Activated gamma-delta T cell treated with anti-CD3 and anti-CD28 coated beads, Interleukin-2, amount 50 U/mL, for 16 hours (primary cell): ENCODE measurements at regions not wholly inside any gene's neighbourhood (a gene's known extent, or its start where the extent isn't known, plus 50 kb on each side); places are given as distances from the start of the nearest gene placed in this dataset.
"Not testable (repeated sequence)": the region's sequence is repeated elsewhere in the genome, so short reads cannot be mapped to it uniquely, and the experiment has no call there.

Experiments
- DNase-seq: peaks from one replicate; pipeline ENCODE4 v3.0.0-alpha.2; 2020; ENCODE audit warnings: low read depth

DNA sequence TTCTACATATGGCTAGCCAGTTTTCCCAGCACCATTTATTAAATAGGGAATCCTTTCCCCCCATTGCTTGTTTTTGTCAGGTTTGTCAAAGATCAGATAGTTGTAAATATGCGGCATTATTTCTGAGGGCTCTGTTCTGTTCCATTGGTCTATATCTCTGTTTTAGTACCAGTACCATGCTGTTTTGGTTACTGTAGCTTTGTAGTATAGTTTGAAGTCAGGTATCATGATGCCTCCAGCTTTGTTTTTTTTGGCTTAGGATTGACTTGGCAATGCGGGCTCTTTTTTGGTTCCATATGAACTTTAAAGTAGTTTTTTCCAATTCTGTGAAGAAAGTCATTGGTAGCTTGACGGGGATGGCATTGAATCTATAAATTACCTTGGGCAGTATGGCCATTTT, 60.0 kb upstream of the GPC3 start:
- not testable (repeated sequence) for DNase-seq

DNA sequence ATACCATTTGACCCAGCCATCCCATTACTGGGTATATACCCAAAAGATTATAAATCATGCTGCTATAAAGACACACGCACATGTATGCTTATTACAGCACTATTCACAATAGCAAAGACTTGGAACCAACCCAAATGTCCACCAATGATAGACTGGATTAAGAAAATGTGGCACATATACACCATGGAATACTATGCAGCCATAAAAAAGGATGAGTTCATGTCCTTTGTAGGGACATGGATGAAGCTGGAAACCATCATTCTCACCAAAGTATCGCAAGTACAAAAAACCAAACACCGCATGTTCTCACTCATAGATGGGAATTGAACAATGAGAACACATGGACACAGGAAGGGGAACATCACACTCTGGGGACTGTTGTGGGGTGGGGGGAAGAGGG, 81.7 kb upstream of the GPC3 start:
- not testable (repeated sequence) for DNase-seq

DNA sequence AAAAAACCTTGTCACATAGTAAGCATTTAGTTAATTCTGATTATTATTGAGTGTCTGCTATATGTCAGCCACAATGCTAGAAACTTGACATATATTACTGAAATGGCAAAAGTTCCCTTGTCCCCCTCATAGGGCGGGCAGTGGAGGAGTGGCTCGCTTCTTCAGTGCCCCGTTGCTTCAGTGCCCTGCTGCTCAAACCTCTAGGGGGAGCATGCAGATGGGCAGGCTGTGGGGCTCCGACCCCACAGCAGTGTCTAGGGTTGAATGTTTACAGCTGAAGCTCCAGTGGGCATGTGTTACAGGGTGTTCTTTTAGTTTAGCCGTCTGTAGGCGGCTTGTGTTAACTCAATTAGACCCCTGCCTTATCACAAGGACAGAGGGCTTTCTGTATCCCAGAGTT, 86.5 kb upstream of the GPC3 start:
- not testable (repeated sequence) for DNase-seq

DNA sequence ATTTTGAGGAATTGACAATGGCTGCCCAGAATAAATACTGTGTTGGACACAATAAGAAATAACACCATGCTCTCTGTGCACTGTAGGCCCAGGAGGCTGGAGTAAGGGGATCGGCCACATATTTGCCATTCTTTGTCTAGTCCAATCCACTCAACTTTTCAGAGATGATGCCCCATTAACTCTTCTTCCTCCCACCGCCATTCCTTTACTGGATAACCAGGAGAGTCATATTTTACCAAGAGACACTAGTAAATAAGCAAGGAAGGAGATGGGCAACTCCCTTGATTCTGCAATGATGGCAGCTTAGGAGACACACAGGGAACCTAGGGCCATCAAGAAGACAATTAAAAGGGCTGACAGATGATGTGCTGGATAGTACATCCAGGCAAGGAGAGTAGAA, 87.9 kb upstream of the GPC3 start:
- no peak for DNase-seq

DNA sequence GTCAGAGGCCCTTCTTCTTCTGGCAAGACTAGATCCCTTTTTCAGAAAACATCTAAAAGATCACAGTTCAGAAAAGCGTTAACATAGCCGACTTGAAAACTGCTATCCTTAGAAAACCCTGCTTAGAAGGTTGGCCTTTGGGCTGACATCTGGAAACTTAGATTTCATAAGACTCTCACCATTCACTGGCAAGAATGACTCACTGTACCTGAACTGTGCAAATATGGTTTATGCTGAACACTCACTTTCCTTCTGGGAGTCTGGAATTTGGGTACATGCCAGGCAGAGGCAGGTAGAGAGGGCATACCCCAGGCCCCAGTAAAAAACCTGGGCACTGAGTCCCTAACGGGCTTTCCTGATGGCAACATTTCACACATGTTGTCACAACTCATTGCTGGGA, 88.8 kb upstream of the GPC3 start:
- DNase-seq: no peak

DNA sequence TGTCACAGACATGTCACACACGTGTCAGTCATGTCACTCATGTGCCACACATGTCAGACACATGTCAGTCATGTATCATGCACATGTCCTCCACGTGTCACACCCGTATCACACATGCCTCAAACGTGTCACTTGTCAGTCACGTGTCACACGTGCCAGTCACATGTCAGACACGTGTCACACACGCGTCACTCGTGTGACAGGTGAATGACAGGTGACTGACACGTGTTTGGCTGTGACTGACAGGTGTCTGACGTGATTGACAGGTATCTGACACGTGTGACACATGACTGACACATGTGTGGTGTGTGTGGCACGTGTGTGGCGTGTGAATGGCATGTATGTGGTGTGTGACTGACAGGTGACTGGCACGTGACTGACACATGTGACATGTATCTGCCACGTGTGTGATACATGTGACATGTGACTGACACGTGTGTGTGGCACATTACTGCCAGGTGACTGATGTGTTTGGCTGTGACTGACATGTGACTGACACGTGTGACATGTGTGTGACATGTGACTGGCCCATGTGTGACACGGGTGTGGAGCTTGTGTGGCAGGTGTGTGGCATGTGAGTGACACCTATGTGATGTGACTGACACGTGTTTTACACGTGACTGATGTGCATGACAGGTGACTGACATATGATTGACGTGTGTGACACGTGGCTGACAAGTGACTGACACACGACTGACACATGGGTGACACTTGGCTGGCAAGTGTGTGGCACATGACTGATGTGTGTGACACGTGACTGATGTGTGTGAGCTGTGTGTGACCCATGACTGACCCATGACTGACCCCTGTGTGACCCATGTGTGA, 90.7 kb upstream of the GPC3 start:
- no peak for DNase-seq

DNA sequence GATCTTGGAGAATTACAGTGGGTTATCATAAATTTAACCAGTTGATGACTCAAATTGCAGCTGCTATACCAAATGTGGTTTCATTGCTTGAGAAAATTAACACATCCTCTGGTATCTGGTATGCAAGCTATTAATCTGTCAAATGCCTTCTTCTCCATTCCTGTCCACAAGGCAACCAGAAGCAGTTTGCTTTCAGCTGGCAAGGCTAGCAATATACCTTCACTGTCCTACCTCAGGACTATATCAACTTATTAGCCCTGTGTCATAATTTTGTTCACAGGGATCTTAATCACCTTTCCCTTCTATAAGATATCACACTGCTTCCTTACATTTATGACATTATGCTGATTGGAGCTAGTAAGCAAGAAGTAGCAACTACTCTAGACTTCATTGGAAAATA, 110.0 kb upstream of the GPC3 start:
- no peak for DNase-seq

DNA sequence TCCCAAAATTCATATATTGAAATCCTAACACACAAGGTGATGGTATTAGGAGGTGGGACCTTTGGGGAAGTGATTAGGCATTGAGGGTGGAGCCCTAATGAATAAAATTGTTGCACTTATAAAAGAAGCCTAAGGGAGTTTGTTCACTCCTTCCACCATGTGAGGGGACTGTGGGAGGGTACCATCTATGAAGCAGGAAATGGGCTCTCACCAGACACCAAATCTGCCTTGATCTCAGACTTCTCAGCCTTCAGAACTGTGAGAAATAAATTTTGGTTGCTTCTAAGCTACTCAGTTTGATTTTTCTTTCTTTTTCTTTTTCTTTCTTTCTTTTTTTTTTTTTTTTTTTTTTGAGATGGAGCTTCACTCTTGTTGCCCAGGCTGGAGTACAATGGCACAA, 116.2 kb upstream of the GPC3 start:
- DNase-seq: no peak

DNA sequence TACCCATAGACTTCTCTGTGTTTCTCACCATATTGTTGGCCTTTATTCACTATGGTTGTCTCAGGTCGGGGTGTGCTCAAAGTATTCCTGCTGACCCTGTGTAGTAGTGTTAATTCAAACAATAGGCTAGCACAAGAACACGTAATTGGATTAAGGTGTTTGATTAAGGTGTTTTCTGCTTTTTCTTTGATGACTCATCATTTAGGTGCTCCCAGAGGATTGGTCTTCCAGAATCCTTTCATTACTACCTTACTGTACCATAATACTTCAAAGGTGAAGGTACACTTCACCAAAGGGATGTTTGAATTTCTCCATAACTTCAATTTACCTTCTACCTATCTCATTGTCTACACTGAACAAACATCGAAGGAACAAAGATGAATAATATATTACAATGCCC, 121.7 kb upstream of the CCDC160 start:
- DNase-seq: no peak

DNA sequence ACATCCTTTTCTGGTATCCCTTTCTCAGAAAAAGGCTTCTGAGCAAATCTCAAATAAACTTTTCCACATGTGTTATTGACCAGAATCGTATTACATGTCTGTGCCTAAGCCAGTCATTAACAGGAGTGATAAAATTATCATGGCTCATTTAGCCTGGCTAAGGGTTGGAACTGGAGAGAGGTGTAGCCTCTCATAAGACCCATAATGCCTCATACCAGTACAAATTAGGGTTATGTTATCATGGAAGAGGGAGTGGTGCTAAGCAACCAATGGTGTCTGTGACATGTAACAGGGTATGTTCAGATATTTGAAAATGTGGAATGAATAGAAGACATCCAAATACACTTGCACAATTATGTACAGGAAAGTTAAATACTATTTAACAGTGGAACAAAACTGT, 99.6 kb upstream of the CCDC160 start:
- DNase-seq: no peak

DNA sequence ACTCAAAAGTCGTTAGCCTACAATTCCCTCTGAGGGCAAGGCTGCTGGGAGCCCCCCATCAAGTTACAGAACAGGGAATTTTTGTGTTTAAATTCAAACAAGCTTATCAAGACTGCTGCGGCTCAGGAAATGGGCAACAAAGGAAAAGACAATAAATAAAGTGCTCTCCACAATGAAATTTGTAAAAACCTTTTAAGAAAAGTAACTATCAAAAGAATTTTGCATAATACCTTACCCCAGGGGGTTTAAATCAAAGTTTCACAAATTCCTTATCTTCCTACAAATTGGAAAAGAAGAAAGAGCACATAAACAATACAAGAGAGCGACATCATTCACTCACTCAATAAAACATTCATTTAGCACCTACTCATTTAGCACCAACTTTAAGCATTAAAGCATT, 97.9 kb upstream of the CCDC160 start:
- no peak for DNase-seq

DNA sequence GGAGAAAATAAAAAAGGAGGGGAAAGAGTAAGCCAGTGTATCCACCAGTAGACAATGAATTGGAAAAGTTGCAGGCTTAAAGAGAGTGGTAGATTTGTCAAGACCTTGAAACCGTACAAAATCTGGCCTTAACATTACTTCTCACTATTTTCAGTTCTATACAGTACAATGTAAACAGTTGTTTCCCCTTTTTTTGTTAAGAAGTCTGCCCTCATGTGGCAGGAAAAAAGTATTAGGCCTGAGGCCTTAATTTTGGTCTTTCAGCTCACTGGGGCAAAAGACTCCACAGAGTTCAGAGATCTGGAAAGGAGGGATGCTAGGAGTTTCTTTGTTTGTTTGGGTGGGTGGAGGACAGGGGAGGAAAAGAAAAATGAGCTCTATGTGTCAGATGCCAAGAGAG, 92.8 kb upstream of the CCDC160 start:
- no peak for DNase-seq

DNA sequence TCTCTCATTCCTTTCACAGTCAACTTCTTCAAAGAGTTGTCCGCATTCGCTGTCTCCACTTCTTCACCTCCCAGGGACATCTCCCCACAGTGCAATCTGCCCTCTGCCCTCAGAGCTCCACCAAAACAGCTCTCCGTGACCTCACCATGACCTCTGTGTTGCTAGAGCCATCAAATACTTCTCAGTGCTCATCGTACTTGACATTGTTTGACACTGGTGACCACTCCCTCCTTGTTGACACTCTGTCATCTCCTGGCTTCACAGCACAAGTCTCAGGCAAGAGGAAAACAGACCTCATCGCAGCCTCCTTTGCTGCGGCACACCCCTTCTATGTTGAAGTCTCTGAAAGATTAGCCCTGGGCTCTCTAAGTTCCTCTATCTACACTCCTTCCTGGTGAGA, 90.5 kb upstream of the CCDC160 start:
- DNase-seq: no peak

DNA sequence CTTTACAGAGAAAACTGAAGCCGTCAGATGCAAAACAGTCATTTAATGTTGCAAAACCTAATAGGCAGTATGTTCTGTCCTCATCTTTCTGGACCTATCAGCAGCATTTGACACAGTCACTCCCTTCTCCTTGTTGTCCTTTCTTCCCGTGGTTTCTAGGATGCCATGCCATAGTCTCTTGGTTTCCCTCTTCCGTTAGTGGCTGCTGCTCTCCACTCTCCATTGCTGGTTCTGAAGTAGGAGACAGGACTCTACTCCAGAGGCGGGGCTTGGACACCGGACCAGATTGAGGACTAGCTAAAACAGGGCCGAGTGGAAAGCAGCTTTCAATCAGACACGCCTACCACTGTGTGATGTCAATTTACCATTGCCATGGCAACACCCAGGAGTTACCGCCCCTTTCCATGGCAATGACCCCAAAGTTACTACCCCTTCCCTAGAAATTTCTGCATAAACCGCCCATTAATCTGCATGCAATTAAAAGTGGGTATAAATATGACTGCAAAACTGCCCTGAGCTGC, 88.8 kb upstream of the CCDC160 start:
- DNase-seq: no peak

DNA sequence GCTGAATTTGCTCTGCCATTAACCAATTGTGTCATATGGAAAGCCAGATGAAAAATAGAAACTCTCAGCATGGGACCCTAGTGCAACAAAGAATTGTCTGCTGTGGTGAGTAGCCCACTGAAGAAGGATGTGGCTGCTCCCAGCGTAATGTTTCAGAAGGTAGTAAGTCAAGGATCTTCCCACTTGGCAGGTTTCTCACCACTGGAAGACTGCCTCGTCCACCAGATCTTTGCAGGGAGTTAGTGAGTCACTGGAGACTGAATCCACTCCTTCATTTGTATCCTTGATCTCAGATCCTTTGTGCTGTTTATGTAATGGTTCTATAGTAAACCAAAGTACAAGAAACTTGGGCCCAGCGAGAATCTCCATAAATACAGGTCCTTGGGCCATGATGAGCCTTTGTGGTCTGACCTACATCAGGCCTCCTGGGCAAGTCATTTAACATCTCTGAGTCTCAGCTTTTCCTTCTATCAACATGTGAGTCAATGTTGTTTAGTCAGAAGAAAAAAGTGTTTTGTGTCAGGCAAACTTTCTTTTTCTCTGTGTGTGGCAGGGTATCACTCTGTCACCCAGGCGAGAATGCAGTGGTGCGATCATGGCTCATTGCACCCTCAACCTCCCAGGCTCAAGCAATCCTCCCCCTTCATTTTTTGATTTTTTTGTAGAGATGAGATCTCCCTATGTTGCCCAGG, 78.0 kb upstream of the CCDC160 start:
- no peak for DNase-seq

DNA sequence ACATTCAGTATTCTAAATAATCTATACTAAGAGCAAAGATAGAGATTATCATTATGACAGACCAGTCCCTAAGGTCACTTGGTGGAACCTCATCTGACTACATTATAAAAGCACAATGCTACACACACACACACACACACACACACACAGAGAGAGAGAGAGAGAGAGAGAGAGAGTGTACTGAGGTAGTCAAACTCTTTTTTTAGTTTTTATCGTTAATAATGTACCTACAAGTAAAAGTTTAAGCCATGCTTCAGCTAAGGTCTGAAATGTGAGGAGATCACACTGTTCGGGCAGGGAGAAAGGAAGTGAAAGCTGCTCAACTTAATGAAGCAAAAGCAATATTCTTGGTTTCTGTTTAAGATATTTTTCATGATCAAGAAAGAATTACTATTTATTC, 75.8 kb upstream of the CCDC160 start:
- no peak for DNase-seq

DNA sequence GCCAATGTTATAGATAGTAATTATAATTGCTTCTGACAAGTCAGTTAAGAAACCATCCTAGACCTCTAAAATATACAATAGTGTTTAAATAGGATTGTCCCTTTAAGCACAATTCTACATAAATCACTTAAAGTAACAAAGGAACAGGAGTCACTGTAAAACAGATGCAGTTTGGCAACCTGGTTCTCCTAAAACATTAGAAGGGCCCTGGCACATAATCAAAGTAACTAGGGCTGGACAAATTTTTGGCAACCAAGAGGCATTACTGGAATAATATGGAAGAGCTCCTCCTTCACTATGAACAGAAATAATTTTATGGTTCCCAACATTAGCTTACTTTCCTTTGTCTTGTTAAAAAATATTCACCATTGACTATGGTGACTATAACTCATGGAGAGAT, 75.0 kb upstream of the CCDC160 start:
- no peak for DNase-seq

DNA sequence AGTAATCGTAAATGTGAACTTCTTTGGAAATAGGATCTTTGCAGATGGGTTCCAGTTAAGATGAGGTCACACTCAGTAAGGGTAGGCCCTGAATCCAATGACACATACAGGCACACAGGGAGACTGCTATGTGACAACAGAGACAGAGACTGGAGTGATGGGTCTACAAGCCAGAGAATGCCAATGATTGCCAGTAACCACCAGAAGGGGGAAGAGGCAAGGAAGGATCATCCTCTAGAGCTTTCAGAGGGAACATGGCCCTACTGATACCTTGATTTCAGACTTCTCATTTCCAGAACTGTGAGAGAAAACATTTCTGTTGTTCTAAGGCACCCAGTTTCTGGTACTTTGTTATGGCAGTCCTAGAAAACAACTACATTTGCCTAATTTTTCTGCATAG, 73.1 kb upstream of the CCDC160 start:
- DNase-seq: no peak

DNA sequence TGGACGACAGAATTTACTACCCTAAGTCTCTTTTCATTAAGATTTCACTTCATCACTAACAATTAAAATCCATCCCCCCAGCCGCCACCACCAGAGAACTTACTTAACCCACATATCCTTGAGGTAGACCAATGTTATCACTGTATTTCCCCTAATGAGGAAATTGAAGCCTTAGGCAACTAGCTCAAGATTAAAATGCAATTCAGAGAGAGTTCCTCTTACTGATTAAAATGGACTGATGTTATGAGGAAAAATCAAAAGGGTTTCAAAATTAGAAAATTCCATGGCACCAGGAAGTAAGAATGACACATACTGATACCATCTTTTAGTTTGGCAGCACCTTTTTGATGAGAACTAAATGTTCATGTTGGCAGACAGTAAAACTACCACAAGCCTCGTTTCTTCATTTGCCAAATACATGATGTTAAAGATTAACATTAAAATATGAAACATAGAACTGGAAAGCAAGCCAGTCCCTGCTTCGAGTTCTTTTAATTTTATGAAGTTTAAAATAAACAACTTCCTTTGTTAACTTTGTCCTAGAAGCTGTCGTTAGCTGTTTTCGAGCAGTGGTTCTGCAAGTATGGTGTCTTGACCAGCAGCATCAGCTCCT, 69.3 kb upstream of the CCDC160 start:
- no peak for DNase-seq

DNA sequence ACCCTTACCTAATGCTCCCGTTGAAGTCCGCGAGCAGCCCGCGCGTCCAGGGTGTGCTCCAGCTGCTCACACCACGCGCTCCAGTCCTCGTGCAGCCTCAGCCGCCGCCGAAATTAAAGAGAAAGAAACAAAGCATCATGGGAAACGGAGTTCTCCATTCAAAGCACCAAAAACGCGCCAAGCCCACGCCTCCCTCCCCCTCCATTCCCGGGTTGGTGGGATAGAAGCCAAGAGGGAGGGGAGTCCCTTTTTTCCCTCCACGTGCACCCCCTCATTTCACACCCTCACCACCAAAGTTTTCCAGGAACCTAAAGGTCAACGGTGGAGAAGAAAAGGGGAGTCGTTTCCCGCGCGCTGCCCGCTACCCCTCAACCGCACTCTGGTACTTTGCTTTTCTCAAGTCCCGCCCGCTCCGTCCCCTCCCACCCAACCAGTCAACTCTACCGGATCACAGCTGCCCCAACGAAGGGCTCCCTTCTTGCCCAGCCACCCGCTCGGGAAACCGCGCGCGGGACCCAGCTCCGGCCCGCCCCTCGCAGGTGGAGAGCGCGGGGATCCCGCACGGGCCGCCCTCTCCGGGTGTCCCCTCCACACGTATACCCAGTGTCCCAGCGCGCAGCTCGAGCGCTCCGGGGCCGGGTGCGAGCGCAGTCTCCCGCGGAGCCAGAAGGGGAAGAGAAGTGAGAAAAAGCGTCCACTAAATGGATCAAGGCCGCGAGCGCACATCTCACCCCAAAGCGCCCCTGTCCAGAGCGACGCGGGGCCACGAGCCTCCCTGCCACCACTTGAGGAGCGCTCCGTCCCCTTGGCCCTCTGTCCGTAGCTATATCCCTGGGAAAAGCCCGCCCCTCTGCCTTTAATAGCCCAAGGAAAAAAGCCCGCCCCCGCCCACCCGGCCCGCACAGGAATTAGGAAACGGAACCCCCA, 65.1 kb upstream of the CCDC160 start:
- no peak for DNase-seq

DNA sequence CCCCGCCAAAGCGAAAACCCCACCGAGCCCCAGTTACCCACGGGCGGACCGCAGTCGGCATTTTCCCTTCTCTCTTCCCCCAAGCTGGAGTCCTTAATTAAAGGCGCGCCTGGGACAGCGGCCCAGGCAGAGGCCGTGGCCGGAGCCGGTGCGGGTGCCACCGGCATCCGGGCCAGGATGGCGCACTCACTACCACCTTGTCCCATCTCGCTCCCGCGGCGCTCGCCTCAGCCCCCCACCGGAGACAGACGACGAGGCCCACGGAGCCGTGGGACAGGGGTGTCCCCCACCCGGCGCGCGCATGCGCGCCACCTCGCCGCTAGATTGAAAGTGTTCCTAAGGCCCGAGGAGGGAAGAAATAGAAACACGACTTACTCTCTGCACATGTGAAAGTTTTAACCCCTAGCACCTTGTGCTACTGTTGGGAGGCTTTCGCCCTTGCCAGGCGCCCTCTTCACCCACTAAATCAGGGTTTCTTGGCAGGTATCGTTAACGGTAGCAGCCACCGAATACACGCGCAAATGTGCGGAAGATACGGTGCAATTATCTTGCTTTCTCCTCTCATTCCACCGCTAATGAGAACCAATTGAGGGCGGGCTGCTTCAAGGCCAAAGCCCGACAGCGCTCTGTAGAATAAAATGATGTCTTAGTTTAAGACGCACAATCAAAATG, 64.3 kb upstream of the CCDC160 start:
- peak; percentile 9 for DNase-seq
